Upper lobe of left lung (tissue), 6 donors: ENCODE measurements at regions not wholly inside any gene's neighbourhood (a gene's known extent, or its start where the extent isn't known, plus 50 kb on each side); places are given as distances from the start of the nearest gene placed in this dataset.

Experiments
- ATAC-seq, 2 donors: fragments of 200-7000 bp; cut with Tn5 transposase; one replicate each; pipeline ENCODE4 v1.9.1; 2022; ENCODE audit warnings: mild to moderate bottlenecking in 2 of 2, moderate library complexity in 2 of 2; ENCODE audit not compliant: low FRiP score in 2 of 2
- DNase-seq, 2 donors: peaks; one replicate each; pipeline ENCODE4 v3.0.0-alpha.2; 2019 to 2020
- H3K27ac ChIP-seq, 4 donors: fragments of 200-600 bp; sonication (generic); one replicate each; pipeline ENCODE4 v1.5.1; 2016 to 2019
- H3K27me3 ChIP-seq, 4 donors: fragments of 200-600 bp; sonication (generic); one replicate each; pipeline ENCODE4 v1.5.1; 2017 to 2019
- H3K36me3 ChIP-seq, 4 donors: fragments of 200-600 bp; sonication (generic); one replicate each; pipeline ENCODE4 v1.5.1; 2016 to 2019
- H3K4me1 ChIP-seq, 4 donors: fragments of 200-600 bp; sonication (generic); one replicate each; pipeline ENCODE4 v1.5.1; 2018 to 2019
- H3K4me3 ChIP-seq, 4 donors: fragments of 200-600 bp; sonication (generic); one replicate each; pipeline ENCODE4 v1.5.1; 2017 to 2019; ENCODE audit warnings: mild to moderate bottlenecking in 2 of 4, moderate library complexity in 1 of 4
- H3K9me3 ChIP-seq, 4 donors: fragments of 200-600 bp; sonication (generic); one replicate each; pipeline ENCODE4 v1.5.1; 2018 to 2019
- EP300 ChIP-seq, 4 donors: sonication (generic); formaldehyde crosslinking; IDR thresholded peaks; one replicate each; pipeline ENCODE4 v1.5.1; 2017; ENCODE audit warnings: antibody characterized with exemption in 4 of 4, control low read depth in 2 of 4
- POLR2A ChIP-seq, 4 donors: fragments of 450-650 bp; IDR thresholded peaks; one replicate each; pipeline ENCODE4 v1.5.1; 2016 to 2017; ENCODE audit warnings: antibody characterized with exemption in 4 of 4, mild to moderate bottlenecking in 2 of 4
- POLR2AphosphoS5 ChIP-seq, 2 donors: sonication (generic); formaldehyde crosslinking; IDR thresholded peaks; one replicate each; pipeline ENCODE4 v1.5.1; 2017; ENCODE audit warnings: antibody characterized with exemption in 2 of 2
- WGBS, 2 donors: methylation state at CpG; one replicate each; pipeline ENCODE4 v1.1.5; 2017 to 2018; 5-methylcytosine and 5-hydroxymethylcytosine counted together
- TF ChIP-seq, protein P1 (sequence below), 6 experiments: fragments of 450-650 bp in 4 of 6; fragments of 200-600 bp in 2 of 6; sonication (generic) in 2 of 6; IDR thresholded peaks; one replicate each; pipeline ENCODE4 v1.5.1; 2016 to 2019; ENCODE audit warnings: antibody characterized with exemption in 6 of 6
- donor health status: DM: no; HTN: no; CAD: no; lungs with moderate emphysema.
- donor health status: DM: no; HTN: yes; CAD: no; lungs with severe emphysema.

DNA sequence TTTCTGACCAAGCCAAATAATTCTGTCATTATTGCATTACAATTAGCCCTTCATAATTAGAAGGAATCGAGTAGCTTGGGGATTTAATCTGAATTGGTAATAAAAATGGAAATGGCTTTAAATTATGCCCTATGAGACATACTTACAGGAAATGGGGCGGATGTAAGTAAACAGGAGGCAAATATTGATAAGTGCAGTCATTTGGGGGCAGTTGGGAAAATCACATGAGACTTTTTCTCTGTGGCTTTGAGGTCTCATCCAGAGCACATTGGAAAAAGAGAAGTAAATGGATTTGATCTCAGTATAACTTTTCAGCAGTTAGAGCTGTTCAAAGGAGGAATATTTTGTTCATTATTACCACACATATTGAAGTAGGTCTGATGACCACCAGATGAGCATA is 307.8 kb upstream of the POM121L12 start:
- Histone ChIP-seq H3K9me3 (no peaks in the 10 kb centered on the region), H3K36me3 (no peaks in the 10 kb centered on the region), H3K4me1 (no peaks in the 10 kb centered on the region), H3K27ac (no peak overlapping the region), H3K27me3 (no peaks in the 10 kb centered on the region), H3K4me3 (no peak overlapping the region)
- no peak for TF ChIP-seq POLR2AphosphoS5 (IDR thresholded peaks at IDR 0.05)
- no peak for TF ChIP-seq EP300 (IDR thresholded peaks at IDR 0.05)
- no peak for TF ChIP-seq POLR2A (IDR thresholded peaks at IDR 0.05)
- TF ChIP-seq, protein P1, sequence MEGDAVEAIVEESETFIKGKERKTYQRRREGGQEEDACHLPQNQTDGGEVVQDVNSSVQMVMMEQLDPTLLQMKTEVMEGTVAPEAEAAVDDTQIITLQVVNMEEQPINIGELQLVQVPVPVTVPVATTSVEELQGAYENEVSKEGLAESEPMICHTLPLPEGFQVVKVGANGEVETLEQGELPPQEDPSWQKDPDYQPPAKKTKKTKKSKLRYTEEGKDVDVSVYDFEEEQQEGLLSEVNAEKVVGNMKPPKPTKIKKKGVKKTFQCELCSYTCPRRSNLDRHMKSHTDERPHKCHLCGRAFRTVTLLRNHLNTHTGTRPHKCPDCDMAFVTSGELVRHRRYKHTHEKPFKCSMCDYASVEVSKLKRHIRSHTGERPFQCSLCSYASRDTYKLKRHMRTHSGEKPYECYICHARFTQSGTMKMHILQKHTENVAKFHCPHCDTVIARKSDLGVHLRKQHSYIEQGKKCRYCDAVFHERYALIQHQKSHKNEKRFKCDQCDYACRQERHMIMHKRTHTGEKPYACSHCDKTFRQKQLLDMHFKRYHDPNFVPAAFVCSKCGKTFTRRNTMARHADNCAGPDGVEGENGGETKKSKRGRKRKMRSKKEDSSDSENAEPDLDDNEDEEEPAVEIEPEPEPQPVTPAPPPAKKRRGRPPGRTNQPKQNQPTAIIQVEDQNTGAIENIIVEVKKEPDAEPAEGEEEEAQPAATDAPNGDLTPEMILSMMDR (IDR thresholded peaks at IDR 0.05): no peak
- DNase-seq (no peak), ATAC-seq (no peak)
- WGBS, 2 donors: 41 to 46% methylated on average over 2 of the region's 2 CpGs

DNA sequence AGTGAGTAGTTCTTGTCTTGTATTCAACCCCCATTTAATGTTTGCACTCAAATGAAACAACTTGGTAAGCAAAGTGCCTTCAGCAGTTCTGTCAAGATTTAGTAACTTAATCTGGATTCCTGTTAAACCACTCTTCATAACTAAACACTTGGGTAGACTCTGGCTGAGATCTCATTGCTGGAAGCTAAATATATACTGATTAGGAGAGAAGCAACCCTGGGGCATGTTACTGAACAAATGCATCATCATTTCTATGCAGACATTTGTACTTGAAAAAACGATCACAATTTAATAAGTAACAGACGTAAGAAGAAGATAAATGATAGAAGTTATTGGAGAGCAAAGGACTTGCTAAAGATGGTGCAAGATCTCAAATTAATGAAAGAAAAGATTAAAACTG is 308.4 kb upstream of the POM121L12 start:
- Histone ChIP-seq H3K4me1 (no peaks in the 10 kb centered on the region), H3K4me3 (no peak overlapping the region), H3K27ac (no peak overlapping the region), H3K36me3 (no peaks in the 10 kb centered on the region), H3K27me3 (no peaks in the 10 kb centered on the region), H3K9me3 (no peaks in the 10 kb centered on the region)
- DNase-seq: no peak
- TF ChIP-seq EP300 (IDR thresholded peaks at IDR 0.05): no peak
- TF ChIP-seq POLR2A (IDR thresholded peaks at IDR 0.05): no peak
- no peak for TF ChIP-seq POLR2AphosphoS5 (IDR thresholded peaks at IDR 0.05)
- TF ChIP-seq, protein P1 (IDR thresholded peaks at IDR 0.05): no peak
- 30 to 36% methylated on average over 2 of the region's 2 CpGs for WGBS, 2 donors
- no peak for ATAC-seq

DNA sequence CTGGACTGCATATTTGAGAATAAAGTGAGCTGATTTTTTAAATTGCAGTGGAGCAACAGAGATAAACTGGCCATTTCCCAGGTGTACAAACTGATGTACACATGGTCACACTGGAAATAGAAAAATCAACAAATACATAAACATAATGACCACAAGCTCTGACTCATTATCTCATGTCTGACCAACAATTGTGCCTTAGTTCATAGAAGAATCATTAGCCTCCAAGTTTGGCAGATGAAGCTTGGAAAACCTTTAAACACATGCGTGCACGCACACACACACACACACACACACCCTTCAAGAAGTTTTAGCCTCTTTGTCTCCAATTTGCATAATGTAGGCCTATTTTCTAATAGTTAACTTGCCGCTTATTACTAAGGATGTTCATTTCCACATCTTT is 308.9 kb upstream of the POM121L12 start:
- TF ChIP-seq POLR2AphosphoS5 (IDR thresholded peaks at IDR 0.05) (no peak), EP300 (IDR thresholded peaks at IDR 0.05) (no peak), POLR2A (IDR thresholded peaks at IDR 0.05) (no peak)
- TF ChIP-seq, protein P1 (IDR thresholded peaks at IDR 0.05): no peak
- Histone ChIP-seq H3K9me3 (no peaks in the 10 kb centered on the region), H3K27me3 (no peaks in the 10 kb centered on the region), H3K4me3 (no peak overlapping the region), H3K4me1 (no peaks in the 10 kb centered on the region), H3K27ac (no peak overlapping the region), H3K36me3 (no peaks in the 10 kb centered on the region)
- no peak for DNase-seq
- 63 to 71% methylated on average over 3 of the region's 3 CpGs for WGBS, 2 donors
- no peak for ATAC-seq

DNA sequence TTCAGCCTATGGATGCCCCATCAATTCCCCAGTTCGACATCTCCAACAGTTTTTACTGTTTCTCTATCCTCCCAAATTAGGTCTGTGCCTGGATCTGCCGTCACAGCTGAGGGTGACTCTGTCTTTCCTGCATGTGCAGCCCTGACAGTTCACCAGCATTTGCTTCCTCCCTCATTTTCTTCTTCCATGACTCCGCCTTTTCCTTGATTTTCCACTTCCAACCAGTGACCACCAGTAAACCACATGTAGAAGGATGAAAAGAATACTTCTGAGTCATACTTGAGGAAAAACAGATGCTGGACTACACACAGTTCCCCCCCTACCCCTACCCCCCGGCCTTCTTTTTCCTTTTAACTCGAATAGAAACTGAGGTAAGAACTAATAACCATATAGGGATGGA is 311.8 kb upstream of the POM121L12 start:
- Histone ChIP-seq H3K36me3 (no peaks in the 10 kb centered on the region), H3K9me3 (no peaks in the 10 kb centered on the region), H3K4me1 (peaks cover 0 to 4% (median 1%) of the 10 kb centered on the region in 4 donors), H3K27me3 (no peaks in the 10 kb centered on the region), H3K27ac (no peak overlapping the region), H3K4me3 (no peak overlapping the region)
- TF ChIP-seq POLR2A (IDR thresholded peaks at IDR 0.05): no peak
- no peak for TF ChIP-seq POLR2AphosphoS5 (IDR thresholded peaks at IDR 0.05)
- TF ChIP-seq, protein P1 (IDR thresholded peaks at IDR 0.05): no peak
- TF ChIP-seq EP300 (IDR thresholded peaks at IDR 0.05): no peak
- ATAC-seq (no peak), DNase-seq (no peak)
- 69 to 75% methylated on average over 5 of the region's 5 CpGs for WGBS, 2 donors

DNA sequence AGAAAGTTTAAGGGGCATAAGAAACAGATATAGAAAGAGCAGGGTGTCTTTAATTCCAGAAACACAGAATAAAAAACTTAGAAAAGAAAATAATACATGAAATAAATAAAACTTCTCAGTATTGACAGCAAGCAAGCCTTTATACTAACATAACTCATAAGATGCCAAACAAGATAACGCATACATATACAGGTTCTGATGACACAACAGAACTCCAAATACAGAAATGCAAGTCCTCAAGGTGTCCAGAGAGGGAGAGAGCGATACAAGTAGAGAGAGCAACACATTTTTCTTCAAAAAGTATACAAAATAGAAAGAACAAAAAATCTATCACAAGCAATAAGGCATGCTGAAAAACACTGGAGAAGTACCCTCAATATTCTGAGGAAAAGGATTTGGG is 314.6 kb upstream of the POM121L12 start:
- Histone ChIP-seq H3K27ac (no peak overlapping the region), H3K9me3 (no peaks in the 10 kb centered on the region), H3K27me3 (no peaks in the 10 kb centered on the region), H3K4me1 (peaks cover 0 to 4% (median 1%) of the 10 kb centered on the region in 4 donors), H3K4me3 (no peak overlapping the region), H3K36me3 (no peaks in the 10 kb centered on the region)
- DNase-seq: no peak
- no peak for TF ChIP-seq EP300 (IDR thresholded peaks at IDR 0.05)
- no peak for TF ChIP-seq POLR2AphosphoS5 (IDR thresholded peaks at IDR 0.05)
- TF ChIP-seq POLR2A (IDR thresholded peaks at IDR 0.05): no peak
- TF ChIP-seq, protein P1 (IDR thresholded peaks at IDR 0.05): no peak
- no peak for ATAC-seq
- 88 to 89% methylated on average over 2 of the region's 2 CpGs for WGBS, 2 donors
